Mammary epithelial cell (primary cell): ENCODE measurements at regions not wholly inside any gene's neighbourhood (a gene's known extent, or its start where the extent isn't known, plus 50 kb on each side); places are given as distances from the start of the nearest gene placed in this dataset.

Experiments
- EZH2 ChIP-seq: IDR thresholded peaks from 2 replicates; pipeline ENCODE4 v1.6.1; 2012; ENCODE audit warnings: low read length, inconsistent platforms, borderline replicate concordance
- TF ChIP-seq, protein P1 (sequence below), 2 donors: IDR thresholded peaks in 1 of 2; conservative IDR thresholded peaks in 1 of 2; 2 replicates each; pipeline ENCODE4 v1.5.1; 2011 to 2012; ENCODE audit warnings: inconsistent platforms in 2 of 2, low read length in 2 of 2, mild to moderate bottlenecking in 2 of 2, control low read depth in 1 of 2, low read depth in 1 of 2; ENCODE audit not compliant: insufficient read depth in 1 of 2; ENCODE audit errors: extremely low read depth in 1 of 2

DNA sequence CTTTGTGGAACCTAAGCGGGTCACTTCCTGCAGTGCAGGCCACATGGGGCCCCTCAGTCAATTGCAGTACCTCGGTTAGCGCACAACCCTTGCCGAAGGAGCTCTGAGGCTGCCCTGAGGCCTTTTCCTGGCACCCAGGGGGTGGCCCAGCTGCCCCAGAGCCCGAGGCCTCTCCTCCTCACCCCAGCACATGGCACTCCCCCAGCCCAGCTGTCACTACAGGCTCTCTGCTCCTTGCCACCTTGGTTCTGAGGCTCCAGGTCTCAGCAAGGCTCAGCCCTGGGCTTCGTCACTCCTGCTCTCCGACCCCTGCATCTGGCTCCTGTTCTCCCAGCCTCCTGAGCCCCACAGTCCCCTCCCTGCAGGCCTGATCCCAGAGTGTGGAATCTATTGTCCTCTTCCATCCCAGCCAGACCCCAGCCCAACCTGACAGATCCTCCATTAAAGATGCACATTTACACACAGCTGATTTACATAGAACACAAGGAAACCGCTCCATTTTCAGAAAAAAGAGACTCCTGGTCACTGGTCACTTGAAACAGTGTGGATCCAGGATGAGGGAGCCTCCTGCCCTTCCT is 192.8 kb upstream of the POU3F1 start:
- TF ChIP-seq EZH2, result no peak
- TF ChIP-seq, protein P1, sequence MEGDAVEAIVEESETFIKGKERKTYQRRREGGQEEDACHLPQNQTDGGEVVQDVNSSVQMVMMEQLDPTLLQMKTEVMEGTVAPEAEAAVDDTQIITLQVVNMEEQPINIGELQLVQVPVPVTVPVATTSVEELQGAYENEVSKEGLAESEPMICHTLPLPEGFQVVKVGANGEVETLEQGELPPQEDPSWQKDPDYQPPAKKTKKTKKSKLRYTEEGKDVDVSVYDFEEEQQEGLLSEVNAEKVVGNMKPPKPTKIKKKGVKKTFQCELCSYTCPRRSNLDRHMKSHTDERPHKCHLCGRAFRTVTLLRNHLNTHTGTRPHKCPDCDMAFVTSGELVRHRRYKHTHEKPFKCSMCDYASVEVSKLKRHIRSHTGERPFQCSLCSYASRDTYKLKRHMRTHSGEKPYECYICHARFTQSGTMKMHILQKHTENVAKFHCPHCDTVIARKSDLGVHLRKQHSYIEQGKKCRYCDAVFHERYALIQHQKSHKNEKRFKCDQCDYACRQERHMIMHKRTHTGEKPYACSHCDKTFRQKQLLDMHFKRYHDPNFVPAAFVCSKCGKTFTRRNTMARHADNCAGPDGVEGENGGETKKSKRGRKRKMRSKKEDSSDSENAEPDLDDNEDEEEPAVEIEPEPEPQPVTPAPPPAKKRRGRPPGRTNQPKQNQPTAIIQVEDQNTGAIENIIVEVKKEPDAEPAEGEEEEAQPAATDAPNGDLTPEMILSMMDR (conservative IDR thresholded peaks at IDR 0.05 in 1 of 2, IDR thresholded peaks at IDR 0.05 in 1 of 2; ENCODE audit: extremely low read depth in 1 of 2, insufficient read depth in 1 of 2, low read depth in 1 of 2, low read length in 2 of 2), result no peak
